ENCODE measurements at regions not wholly inside any gene's neighbourhood (a gene's known extent, or its start where the extent isn't known, plus 50 kb on each side); places are given as distances from the start of the nearest gene placed in this dataset.

DNA sequence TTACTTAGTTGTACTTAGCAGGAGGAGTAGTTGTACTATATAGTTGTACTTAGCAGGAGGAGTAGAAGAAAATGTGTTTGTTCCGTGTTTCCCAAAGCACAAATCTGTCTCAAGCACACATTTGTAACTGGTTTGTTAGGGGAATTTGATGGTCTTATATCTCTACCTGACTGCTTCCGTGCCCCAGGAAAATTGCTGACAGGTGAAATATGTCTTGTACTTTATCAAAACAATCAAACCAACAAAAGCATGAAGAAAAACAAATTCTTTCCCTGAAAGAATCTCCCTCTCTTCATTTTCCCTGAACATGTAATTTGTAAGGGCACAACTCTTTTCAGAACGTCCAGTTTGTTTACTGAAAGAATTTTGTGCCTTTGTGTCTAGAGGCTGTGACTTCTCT is 106.6 kb upstream of the RGS17 start:
- H3K4me3 Mint-ChIP-seq: no peak overlapping the region
- Histone ChIP-seq H4K20me1 (ENCODE audit: low read depth) (no peaks in the 10 kb centered on the region), H3K4me3 (no peak overlapping the region), H3K9me3 (ENCODE audit: low read depth) (no peaks in the 10 kb centered on the region), H3K79me2 (ENCODE audit: low read depth) (no peaks in the 10 kb centered on the region), H3F3A (ENCODE audit: low read depth) (no peaks in the 10 kb centered on the region), H3K9ac (no peak overlapping the region), H2AFZ (replicated peaks) (no peak overlapping the region), H3K4me1 (no peaks in the 10 kb centered on the region), H3K36me3 (no peaks in the 10 kb centered on the region), H3K27ac (no peak overlapping the region), H3K4me2 (no peak overlapping the region), H3K27me3 (no peaks in the 10 kb centered on the region)
- H3K4me1 Mint-ChIP-seq: no peaks in the 10 kb centered on the region
- H3K9me3 Mint-ChIP-seq: no peaks in the 10 kb centered on the region
- no peak overlapping the region for H3K27ac Mint-ChIP-seq
- no peaks in the 10 kb centered on the region for H3K27me3 Mint-ChIP-seq (ENCODE audit: insufficient read depth, low read depth)
- TF ChIP-seq, protein P1, sequence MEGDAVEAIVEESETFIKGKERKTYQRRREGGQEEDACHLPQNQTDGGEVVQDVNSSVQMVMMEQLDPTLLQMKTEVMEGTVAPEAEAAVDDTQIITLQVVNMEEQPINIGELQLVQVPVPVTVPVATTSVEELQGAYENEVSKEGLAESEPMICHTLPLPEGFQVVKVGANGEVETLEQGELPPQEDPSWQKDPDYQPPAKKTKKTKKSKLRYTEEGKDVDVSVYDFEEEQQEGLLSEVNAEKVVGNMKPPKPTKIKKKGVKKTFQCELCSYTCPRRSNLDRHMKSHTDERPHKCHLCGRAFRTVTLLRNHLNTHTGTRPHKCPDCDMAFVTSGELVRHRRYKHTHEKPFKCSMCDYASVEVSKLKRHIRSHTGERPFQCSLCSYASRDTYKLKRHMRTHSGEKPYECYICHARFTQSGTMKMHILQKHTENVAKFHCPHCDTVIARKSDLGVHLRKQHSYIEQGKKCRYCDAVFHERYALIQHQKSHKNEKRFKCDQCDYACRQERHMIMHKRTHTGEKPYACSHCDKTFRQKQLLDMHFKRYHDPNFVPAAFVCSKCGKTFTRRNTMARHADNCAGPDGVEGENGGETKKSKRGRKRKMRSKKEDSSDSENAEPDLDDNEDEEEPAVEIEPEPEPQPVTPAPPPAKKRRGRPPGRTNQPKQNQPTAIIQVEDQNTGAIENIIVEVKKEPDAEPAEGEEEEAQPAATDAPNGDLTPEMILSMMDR (IDR thresholded peaks at IDR 0.05): no peak
- TF ChIP-seq EZH2 (IDR thresholded peaks at IDR 0.05): no peak
- TF ChIP-seq EZH2phosphoT487 (IDR thresholded peaks at IDR 0.05): no peak
- no peaks in the 10 kb centered on the region for H3K36me3 Mint-ChIP-seq
- no peak for DNase-seq (ENCODE audit: low spot score)

DNA sequence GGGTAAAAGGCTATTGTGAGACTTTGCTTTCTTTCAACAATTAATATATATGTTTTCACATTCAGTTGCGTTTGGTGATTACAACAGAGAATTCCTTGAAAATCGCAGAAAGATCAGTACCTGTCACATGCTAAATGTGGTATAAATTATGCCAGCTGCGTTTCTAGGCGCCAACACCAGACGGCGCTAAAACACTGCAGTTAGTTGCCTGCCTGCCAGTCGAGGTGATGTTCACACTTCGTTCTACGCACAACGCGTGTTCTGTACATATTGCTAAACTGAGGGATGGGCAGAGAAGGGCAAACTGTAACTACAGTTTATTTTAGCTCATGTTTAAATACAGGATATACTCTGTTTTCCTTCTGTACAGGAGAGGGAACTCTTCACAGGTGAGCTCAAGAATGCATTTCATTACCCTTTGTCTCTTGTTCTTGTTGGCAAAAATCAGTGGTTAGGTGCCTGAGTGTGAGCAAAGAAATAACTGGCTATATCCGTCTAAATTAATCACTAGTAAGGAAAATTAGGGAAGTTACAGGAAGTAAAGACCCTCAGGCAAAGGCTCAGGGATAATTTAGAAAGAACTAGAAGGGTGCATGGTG is 100.1 kb upstream of the RGS17 start:
- Mint-ChIP-seq H3K4me3 (no peak overlapping the region), H3K36me3 (no peaks in the 10 kb centered on the region), H3K27me3 (ENCODE audit: insufficient read depth, low read depth) (peaks cover 2% of the 10 kb centered on the region), H3K9me3 (no peaks in the 10 kb centered on the region), H3K27ac (no peak overlapping the region), H3K4me1 (no peaks in the 10 kb centered on the region)
- H3K4me2 ChIP-seq: no peak overlapping the region
- H4K20me1 ChIP-seq (ENCODE audit: low read depth): no peaks in the 10 kb centered on the region
- no peaks in the 10 kb centered on the region for H3K4me1 ChIP-seq
- H3K36me3 ChIP-seq: no peaks in the 10 kb centered on the region
- no peak overlapping the region for H3K4me3 ChIP-seq
- no peaks in the 10 kb centered on the region for H3K27me3 ChIP-seq
- peak overlapping the region; percentile 61 for H2AFZ ChIP-seq (replicated peaks)
- no peaks in the 10 kb centered on the region for H3K9me3 ChIP-seq (ENCODE audit: low read depth)
- no peak overlapping the region for H3K27ac ChIP-seq
- no peaks in the 10 kb centered on the region for H3K79me2 ChIP-seq (ENCODE audit: low read depth)
- no peak for TF ChIP-seq EZH2 (IDR thresholded peaks at IDR 0.05)
- TF ChIP-seq, protein P1 (IDR thresholded peaks at IDR 0.05): peak; percentile 99
- peak; percentile 79 for DNase-seq (ENCODE audit: low spot score)
- H3F3A ChIP-seq (ENCODE audit: low read depth): no peaks in the 10 kb centered on the region
- H3K9ac ChIP-seq: no peak overlapping the region

DNA sequence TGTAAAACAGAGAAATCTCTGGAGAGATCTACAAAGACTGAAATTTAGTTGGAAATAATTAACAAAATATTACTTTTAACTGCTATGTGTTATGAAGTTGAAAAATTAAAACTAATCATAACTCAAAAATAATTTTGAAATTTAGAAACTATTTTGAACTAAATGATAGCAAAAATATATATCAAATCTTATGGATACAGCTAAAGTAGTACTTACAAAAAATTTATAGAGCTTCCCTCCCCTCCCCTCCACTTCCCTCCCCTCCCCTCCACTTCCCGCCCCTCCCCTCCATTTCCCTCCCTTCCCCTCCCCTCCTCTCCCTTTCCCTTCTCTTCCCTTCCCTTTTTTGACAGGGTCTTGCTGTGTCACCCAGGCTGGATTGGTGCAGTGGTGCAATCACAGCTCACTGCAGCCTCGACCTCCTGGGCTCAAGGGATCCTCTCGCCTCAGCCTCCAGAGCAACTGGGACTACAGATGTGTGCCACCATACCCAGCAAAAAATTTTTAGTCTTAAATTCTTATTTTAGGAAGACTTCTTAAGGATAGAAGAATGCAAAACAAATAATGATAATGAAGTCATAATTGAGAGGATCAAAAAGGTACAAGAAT is 87.2 kb upstream of the RGS17 start:
- Mint-ChIP-seq H3K9me3 (no peaks in the 10 kb centered on the region), H3K4me3 (no peak overlapping the region), H3K27ac (no peak overlapping the region), H3K36me3 (no peaks in the 10 kb centered on the region), H3K27me3 (ENCODE audit: insufficient read depth, low read depth) (no peaks in the 10 kb centered on the region), H3K4me1 (no peaks in the 10 kb centered on the region)
- Histone ChIP-seq H3K27ac (no peak overlapping the region), H4K20me1 (ENCODE audit: low read depth) (no peaks in the 10 kb centered on the region), H2AFZ (replicated peaks) (no peak overlapping the region), H3K4me2 (no peak overlapping the region), H3K9me3 (ENCODE audit: low read depth) (no peaks in the 10 kb centered on the region), H3K79me2 (ENCODE audit: low read depth) (no peaks in the 10 kb centered on the region), H3K36me3 (no peaks in the 10 kb centered on the region), H3K9ac (no peak overlapping the region), H3K4me1 (peaks cover 5% of the 10 kb centered on the region), H3F3A (ENCODE audit: low read depth) (no peaks in the 10 kb centered on the region), H3K27me3 (no peaks in the 10 kb centered on the region), H3K4me3 (no peak overlapping the region)
- no peak for DNase-seq (ENCODE audit: low spot score)
- TF ChIP-seq EZH2 (IDR thresholded peaks at IDR 0.05): no peak
- TF ChIP-seq, protein P1 (IDR thresholded peaks at IDR 0.05): no peak
- TF ChIP-seq EZH2phosphoT487 (IDR thresholded peaks at IDR 0.05): no peak

All from neural progenitor cell (in vitro differentiated cells).